Dedifferentiated amniotic fluid mesenchymal stem cell (primary cell): ENCODE measurements at regions not wholly inside any gene's neighbourhood (a gene's known extent, or its start where the extent isn't known, plus 50 kb on each side); places are given as distances from the start of the nearest gene placed in this dataset.
A peak's percentile ranks its signal among the peaks of the same experiment; 100 is the strongest.

Experiments
- DNase-seq: peaks from one replicate; pipeline ENCODE4 v3.0.0-alpha.2; 2016; ENCODE audit errors: extremely low spot score

- DNase-seq: no peak
These were observed 54.8 kb downstream of the RTP5 start for GRCh38 chr2:241924069-241924908.

GRCh38 chr2:241924909-241925250 lies 55.4 kb downstream of the RTP5 start:
- DNase-seq: no peak

GRCh38 chr2:241925277-241925676 lies 55.7 kb downstream of the RTP5 start:
- DNase-seq: no peak

GRCh38 chr2:241925821-241926441 lies 56.4 kb downstream of the RTP5 start:
- no peak for DNase-seq

GRCh38 chr2:241926541-241927311 lies 57.2 kb downstream of the RTP5 start:
- no peak for DNase-seq

GRCh38 chr2:241929551-241930490 lies 60.3 kb downstream of the RTP5 start:
- no peak for DNase-seq

GRCh38 chr2:241931084-241931975 lies 61.8 kb downstream of the RTP5 start:
- no peak for DNase-seq

- DNase-seq: no peak
These were observed 62.7 kb downstream of the RTP5 start for GRCh38 chr2:241931976-241932898.

GRCh38 chr2:241932899-241933178 lies 63.3 kb downstream of the RTP5 start:
- DNase-seq: no peak

- DNase-seq: peak; percentile 18
These were observed 63.8 kb downstream of the RTP5 start for GRCh38 chr2:241933179-241933911.

GRCh38 chr2:241935314-241935713 lies 65.8 kb downstream of the RTP5 start:
- peak; percentile 75 for DNase-seq

- DNase-seq: no peak
These were observed 66.2 kb downstream of the RTP5 start for GRCh38 chr2:241935774-241936173.

- no peak for DNase-seq
These were observed 67.1 kb downstream of the RTP5 start for GRCh38 chr2:241936457-241937133.

GRCh38 chr2:241937297-241937696 lies 67.8 kb downstream of the RTP5 start:
- no peak for DNase-seq

GRCh38 chr2:241939541-241939940 lies 70.0 kb downstream of the RTP5 start:
- no peak for DNase-seq

- no peak for DNase-seq
These were observed 70.8 kb downstream of the RTP5 start for GRCh38 chr2:241940329-241940728.

GRCh38 chr2:241941691-241942301 lies 72.3 kb downstream of the RTP5 start:
- DNase-seq: no peak
